AG04450 (cell line): ENCODE measurements at regions not wholly inside any gene's neighbourhood (a gene's known extent, or its start where the extent isn't known, plus 50 kb on each side); places are given as distances from the start of the nearest gene placed in this dataset.

Source experiments
- CTCF ChIA-PET: fragments of 300-600, 350-600 bp; formaldehyde crosslinking; extraction: SDS; loops from one replicate; lab custom pipeline; 2022; ENCODE audit warnings: antibody characterized with exemption, inconsistent platforms; lab: Charles Lee
- POLR2A ChIA-PET: fragments of 350-600 bp; formaldehyde crosslinking; extraction: SDS; loops from one replicate; lab custom pipeline; 2021; ENCODE audit warnings: antibody characterized with exemption, inconsistent platforms; lab: Yijun Ruan, JAX
- DNase-seq: peaks from one replicate; pipeline ENCODE4 v3.0.0-alpha.2; 2011; ENCODE audit warnings: low read depth, low spot score
- H3K27ac ChIP-seq: one replicate; pipeline ENCODE4 v1.5.1; 2012; ENCODE audit warnings: low read depth, low read length, control low read depth
- H3K27me3 ChIP-seq: one replicate; pipeline ENCODE4 v1.6.0; 2012; ENCODE audit warnings: low read length; ENCODE audit not compliant: control insufficient read depth, insufficient read depth
- H3K4me3 ChIP-seq: 2 replicates; pipeline ENCODE4 v1.5.1; 2011; ENCODE audit warnings: mild to moderate bottlenecking, low read depth, low read length, control low read depth
- H3K9me3 ChIP-seq: 2 replicates; pipeline ENCODE4 v1.5.1; 2012; ENCODE audit warnings: low read length; ENCODE audit not compliant: control insufficient read depth, insufficient read depth
- TF ChIP-seq, protein P1 (sequence below): IDR thresholded peaks from 2 replicates; pipeline ENCODE4 v1.5.1; 2011; ENCODE audit warnings: low read depth, low read length, control low read depth, inconsistent platforms

DNA sequence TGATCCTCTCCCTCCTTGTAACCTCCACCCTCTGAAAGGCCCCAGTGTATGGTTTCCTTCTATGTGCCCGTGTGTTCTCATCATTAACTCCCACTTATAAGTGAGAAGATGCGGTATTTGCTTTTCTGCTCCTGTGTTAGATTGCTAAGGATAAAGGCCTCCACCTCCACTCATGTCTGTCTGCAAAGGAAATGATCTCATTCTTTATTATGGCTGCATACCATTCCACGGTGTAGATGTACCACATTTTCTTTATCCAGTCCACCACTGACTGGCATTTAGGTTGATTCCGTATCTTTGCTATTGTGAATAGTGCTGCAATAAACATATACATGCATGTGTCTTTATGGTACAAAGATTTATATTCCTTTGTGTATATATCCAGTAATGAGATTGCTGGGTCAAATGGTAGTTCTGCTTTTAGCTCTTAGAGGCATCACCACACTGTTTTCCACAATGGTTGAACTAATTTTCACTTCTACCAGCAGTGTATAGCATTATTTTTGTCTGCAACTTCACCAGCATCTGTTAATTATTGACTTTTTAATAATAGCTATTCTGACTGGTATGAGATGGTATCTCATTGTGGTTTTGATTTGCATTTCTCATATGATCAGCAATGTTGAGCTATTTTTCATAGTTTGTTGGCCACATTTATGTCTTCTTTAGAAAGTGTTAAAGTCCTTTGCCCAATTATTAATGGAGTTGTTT lies 1030.9 kb downstream of the FSTL5 start:
- no peak overlapping the region for H3K4me3 ChIP-seq
- POLR2A ChIA-PET = no interaction called here
- peaks cover 7% of the 10 kb centered on the region; the same call in 1 of the 2 replicates for H3K9me3 ChIP-seq
- TF ChIP-seq, protein P1, sequence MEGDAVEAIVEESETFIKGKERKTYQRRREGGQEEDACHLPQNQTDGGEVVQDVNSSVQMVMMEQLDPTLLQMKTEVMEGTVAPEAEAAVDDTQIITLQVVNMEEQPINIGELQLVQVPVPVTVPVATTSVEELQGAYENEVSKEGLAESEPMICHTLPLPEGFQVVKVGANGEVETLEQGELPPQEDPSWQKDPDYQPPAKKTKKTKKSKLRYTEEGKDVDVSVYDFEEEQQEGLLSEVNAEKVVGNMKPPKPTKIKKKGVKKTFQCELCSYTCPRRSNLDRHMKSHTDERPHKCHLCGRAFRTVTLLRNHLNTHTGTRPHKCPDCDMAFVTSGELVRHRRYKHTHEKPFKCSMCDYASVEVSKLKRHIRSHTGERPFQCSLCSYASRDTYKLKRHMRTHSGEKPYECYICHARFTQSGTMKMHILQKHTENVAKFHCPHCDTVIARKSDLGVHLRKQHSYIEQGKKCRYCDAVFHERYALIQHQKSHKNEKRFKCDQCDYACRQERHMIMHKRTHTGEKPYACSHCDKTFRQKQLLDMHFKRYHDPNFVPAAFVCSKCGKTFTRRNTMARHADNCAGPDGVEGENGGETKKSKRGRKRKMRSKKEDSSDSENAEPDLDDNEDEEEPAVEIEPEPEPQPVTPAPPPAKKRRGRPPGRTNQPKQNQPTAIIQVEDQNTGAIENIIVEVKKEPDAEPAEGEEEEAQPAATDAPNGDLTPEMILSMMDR = no peak
- no peaks in the 10 kb centered on the region for H3K27me3 ChIP-seq
- CTCF ChIA-PET = no interaction called here
- DNase-seq = no peak
- H3K27ac ChIP-seq = no peak overlapping the region

DNA sequence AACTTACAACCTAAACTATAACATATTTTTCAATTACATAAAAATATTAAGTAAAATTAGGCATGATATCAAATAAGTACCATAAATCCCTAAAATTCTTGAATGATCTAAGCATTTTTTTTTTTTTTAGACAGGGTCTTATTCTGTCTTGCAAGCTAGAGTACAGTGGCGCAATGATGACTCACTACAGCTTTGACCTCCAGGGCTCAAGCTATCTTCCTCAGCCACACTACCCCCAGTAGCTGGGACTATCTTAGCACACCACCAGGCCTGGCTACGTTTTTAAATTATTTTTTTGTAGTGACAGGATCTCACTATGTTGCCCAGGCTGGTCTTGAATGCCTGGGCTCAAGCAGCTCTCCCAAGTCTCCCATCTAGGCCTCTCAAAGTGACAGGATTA lies 1042.3 kb downstream of the FSTL5 start:
- no peak for DNase-seq
- TF ChIP-seq, protein P1 = no peak
- H3K9me3 ChIP-seq = peaks cover 24% of the 10 kb centered on the region

DNA sequence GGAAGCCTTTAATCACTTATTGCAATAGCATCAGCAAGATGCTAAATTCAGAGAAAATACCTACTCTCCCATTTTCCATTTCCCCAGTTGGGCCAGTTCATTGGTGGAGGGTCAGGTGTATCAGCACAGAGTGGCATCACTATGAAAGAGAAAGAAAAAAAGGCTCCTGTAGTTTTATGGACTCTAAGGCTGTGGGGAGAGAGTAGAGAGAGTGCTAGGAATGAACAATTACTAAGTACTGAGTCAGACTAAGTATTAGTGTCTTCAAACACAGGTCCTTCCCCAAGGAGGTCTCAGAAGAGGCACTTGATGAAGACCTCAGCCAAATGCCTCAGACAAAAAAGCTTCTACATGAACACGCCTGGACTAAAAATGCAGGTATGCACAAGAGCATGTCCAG lies 1061.9 kb downstream of the FSTL5 start:
- no peaks in the 10 kb centered on the region for H3K27me3 ChIP-seq
- TF ChIP-seq, protein P1 = no peak
- POLR2A ChIA-PET = no interaction called here
- H3K4me3 ChIP-seq = no peak overlapping the region
- H3K27ac ChIP-seq = no peak overlapping the region
- DNase-seq = no peak
- CTCF ChIA-PET = no interaction called here
- H3K9me3 ChIP-seq = no peaks in the 10 kb centered on the region

More for the DNA sequence above, 1042.3 kb downstream of the FSTL5 start:
- Histone ChIP-seq H3K27ac (no peak overlapping the region), H3K27me3 (no peaks in the 10 kb centered on the region), H3K4me3 (no peak overlapping the region)
- ChIA-PET CTCF (no interaction called here), POLR2A (no interaction called here)

DNA sequence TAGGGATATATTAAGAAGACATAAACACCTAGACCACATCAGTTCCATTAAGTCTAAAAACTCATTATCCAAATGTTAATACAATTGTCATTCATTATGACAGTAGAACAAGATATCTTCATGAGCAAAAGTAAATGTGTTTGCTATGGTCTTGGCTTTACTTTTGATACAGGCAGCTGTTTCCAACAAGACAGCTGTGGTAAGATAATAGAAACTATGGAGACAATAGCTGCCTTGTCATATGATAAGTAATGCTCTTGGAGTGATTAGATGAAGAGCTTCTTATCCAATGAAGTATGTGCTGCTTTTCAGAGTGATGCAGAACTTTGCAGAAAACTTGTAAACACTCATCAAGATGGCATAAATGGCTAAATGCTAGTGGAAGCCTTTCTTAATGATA lies 1066.0 kb downstream of the FSTL5 start:
- no peak overlapping the region for H3K27ac ChIP-seq
- H3K4me3 ChIP-seq = no peak overlapping the region
- no peaks in the 10 kb centered on the region for H3K9me3 ChIP-seq
- POLR2A ChIA-PET = no interaction called here
- no peak for DNase-seq
- TF ChIP-seq, protein P1 = no peak
- CTCF ChIA-PET = no interaction called here
- no peaks in the 10 kb centered on the region for H3K27me3 ChIP-seq

DNA sequence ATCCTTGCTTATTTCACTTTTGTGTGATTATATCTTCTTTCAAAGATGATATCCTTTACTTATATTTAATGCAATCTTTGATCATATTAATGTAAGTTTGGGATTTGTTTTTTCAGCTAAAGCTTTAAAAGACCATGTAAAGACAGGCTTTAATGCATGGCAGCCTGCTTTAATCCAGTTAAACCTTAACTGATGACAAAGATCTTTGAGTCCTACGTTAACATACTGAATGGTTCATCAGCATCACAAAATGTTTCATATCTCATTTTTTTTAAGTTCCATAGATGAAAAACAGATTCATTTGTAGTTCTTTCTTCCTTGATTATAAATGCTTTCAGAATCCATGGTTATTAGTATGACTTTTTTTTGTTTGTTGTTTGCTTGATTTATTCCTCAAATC lies 1102.8 kb downstream of the FSTL5 start:
- Histone ChIP-seq H3K4me3 (no peak overlapping the region), H3K9me3 (no peaks in the 10 kb centered on the region), H3K27me3 (no peaks in the 10 kb centered on the region), H3K27ac (no peak overlapping the region)
- ChIA-PET POLR2A (no interaction called here), CTCF (no interaction called here)
- no peak for DNase-seq
- TF ChIP-seq, protein P1 = no peak
